Brain microvascular endothelial cell (primary cell): ENCODE measurements at regions not wholly inside any gene's neighbourhood (a gene's known extent, or its start where the extent isn't known, plus 50 kb on each side); places are given as distances from the start of the nearest gene placed in this dataset.

ENCODE experiments used
- DNase-seq: peaks from one replicate; pipeline ENCODE4 v3.0.0-alpha.2; 2020
- H3K27ac ChIP-seq: fragments of 250-450 bp; sonication (Bioruptor Pico); 2 replicates; pipeline ENCODE4 v1.5.1; 2020; ENCODE audit warnings: mild to moderate bottlenecking, moderate library complexity
- H3K27me3 ChIP-seq: fragments of 250-450 bp; sonication (Bioruptor Pico); replicated peaks from 2 replicates; pipeline ENCODE4 v1.5.1; 2020; ENCODE audit warnings: mild to moderate bottlenecking
- H3K36me3 ChIP-seq: fragments of 250-450 bp; sonication (Bioruptor Pico); replicated peaks from 2 replicates; pipeline ENCODE4 v1.5.1; 2020; ENCODE audit warnings: mild to moderate bottlenecking
- H3K4me3 ChIP-seq: 2 replicates; pipeline ENCODE4 v1.5.1; 2011; ENCODE audit warnings: low read depth, mild to moderate bottlenecking, control low read depth, low read length, moderate library complexity
- CTCF ChIP-seq: IDR thresholded peaks from 2 replicates; pipeline ENCODE4 v1.5.1; 2011; ENCODE audit warnings: low read depth, mild to moderate bottlenecking, moderate library complexity, low read length, control low read depth, inconsistent platforms; ENCODE audit errors: missing control alignments
- in situ Hi-C: cut with HindIII; loops from 2 replicates; pipeline ENCODE4 v1.10.0; 2017; ENCODE audit warnings: low sequenced_read_pairs, low pct_ligation_motif_present

- H3K27me3 ChIP-seq: no peaks in the 10 kb centered on the region
- no peaks in the 10 kb centered on the region for H3K36me3 ChIP-seq
- H3K4me3 ChIP-seq: no peak overlapping the region
- DNase-seq: no peak
- in situ Hi-C loops: no loop called here
- no peak overlapping the region for H3K27ac ChIP-seq
- no peak for TF ChIP-seq CTCF
Measured at GRCh38 chr18:4639628-4640310, 184.7 kb upstream of the DLGAP1 start.

GRCh38 chr18:4638680-4639079 is 183.6 kb upstream of the DLGAP1 start:
- in situ Hi-C loops: no loop called here
- H3K36me3 ChIP-seq: no peaks in the 10 kb centered on the region
- no peak overlapping the region for H3K27ac ChIP-seq
- no peak overlapping the region for H3K4me3 ChIP-seq
- DNase-seq: no peak
- TF ChIP-seq CTCF: no peak
- H3K27me3 ChIP-seq: no peaks in the 10 kb centered on the region

- no peak for DNase-seq
- H3K27me3 ChIP-seq: no peaks in the 10 kb centered on the region
- no peaks in the 10 kb centered on the region for H3K36me3 ChIP-seq
- H3K4me3 ChIP-seq: no peak overlapping the region
- in situ Hi-C loops: no loop called here
- TF ChIP-seq CTCF: no peak
- no peak overlapping the region for H3K27ac ChIP-seq
Measured at GRCh38 chr18:4637876-4638275, 182.8 kb upstream of the DLGAP1 start.

GRCh38 chr18:4636967-4637366 is 181.9 kb upstream of the DLGAP1 start:
- TF ChIP-seq CTCF: no peak
- H3K36me3 ChIP-seq: no peaks in the 10 kb centered on the region
- H3K27ac ChIP-seq: no peak overlapping the region
- no peak for DNase-seq
- in situ Hi-C loops: no loop called here
- no peaks in the 10 kb centered on the region for H3K27me3 ChIP-seq
- H3K4me3 ChIP-seq: no peak overlapping the region

- no peak for TF ChIP-seq CTCF
- Histone ChIP-seq H3K27ac (no peak overlapping the region), H3K36me3 (no peaks in the 10 kb centered on the region), H3K27me3 (no peaks in the 10 kb centered on the region), H3K4me3 (no peak overlapping the region)
- DNase-seq: no peak
- in situ Hi-C loops: no loop called here
Measured at GRCh38 chr18:4631239-4631638, 176.1 kb upstream of the DLGAP1 start.

GRCh38 chr18:4605212-4605611 is 150.1 kb upstream of the DLGAP1 start:
- DNase-seq: no peak
- no peaks in the 10 kb centered on the region for H3K27me3 ChIP-seq
- no peak overlapping the region for H3K27ac ChIP-seq
- H3K36me3 ChIP-seq: no peaks in the 10 kb centered on the region
- no peak overlapping the region for H3K4me3 ChIP-seq
- in situ Hi-C loops: no loop called here
- no peak for TF ChIP-seq CTCF
